A673 (cell line): ENCODE measurements at regions not wholly inside any gene's neighbourhood (a gene's known extent, or its start where the extent isn't known, plus 50 kb on each side); places are given as distances from the start of the nearest gene placed in this dataset.

ENCODE experiments used
- EZH2 ChIP-seq: fragments of 200-600 bp; sonication (generic); IDR thresholded peaks from 2 replicates; pipeline ENCODE4 v1.6.1; 2017; ENCODE audit warnings: borderline replicate concordance, low read depth, mild to moderate bottlenecking, mixed read lengths, antibody characterized with exemption, low read length; ENCODE audit not compliant: poor library complexity, severe bottlenecking
- TF ChIP-seq, protein P1 (sequence below): fragments of 300-800, 200-600 bp; sonication (generic); conservative IDR thresholded peaks from 2 replicates; pipeline ENCODE4 v1.5.1; 2017; ENCODE audit warnings: low read depth, mild to moderate bottlenecking, antibody characterized with exemption, low read length, moderate library complexity, mixed read lengths

DNA sequence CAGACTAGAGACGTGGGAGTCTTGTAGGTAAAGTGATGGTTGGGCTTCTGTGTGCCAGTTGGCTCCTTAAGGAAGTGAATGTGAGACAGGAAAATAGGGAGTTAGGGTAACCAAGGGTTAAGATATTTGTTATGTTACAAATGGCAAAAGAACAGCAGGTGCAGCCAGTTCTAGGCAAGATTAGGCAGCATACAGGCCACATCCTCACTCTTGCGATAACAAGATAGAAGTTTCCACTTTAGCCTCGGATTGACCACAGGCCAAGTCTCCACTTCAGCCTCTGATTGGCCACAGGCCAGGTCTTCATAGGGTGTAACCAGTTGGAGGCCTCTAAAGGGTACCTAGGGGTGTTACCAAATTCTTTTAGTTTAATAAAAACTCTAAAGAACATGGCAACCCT is 54.6 kb upstream of the ABCA1 start:
- TF ChIP-seq, protein P1, sequence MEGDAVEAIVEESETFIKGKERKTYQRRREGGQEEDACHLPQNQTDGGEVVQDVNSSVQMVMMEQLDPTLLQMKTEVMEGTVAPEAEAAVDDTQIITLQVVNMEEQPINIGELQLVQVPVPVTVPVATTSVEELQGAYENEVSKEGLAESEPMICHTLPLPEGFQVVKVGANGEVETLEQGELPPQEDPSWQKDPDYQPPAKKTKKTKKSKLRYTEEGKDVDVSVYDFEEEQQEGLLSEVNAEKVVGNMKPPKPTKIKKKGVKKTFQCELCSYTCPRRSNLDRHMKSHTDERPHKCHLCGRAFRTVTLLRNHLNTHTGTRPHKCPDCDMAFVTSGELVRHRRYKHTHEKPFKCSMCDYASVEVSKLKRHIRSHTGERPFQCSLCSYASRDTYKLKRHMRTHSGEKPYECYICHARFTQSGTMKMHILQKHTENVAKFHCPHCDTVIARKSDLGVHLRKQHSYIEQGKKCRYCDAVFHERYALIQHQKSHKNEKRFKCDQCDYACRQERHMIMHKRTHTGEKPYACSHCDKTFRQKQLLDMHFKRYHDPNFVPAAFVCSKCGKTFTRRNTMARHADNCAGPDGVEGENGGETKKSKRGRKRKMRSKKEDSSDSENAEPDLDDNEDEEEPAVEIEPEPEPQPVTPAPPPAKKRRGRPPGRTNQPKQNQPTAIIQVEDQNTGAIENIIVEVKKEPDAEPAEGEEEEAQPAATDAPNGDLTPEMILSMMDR, result no peak
- TF ChIP-seq EZH2, result no peak
